ENCODE measurements at regions not wholly inside any gene's neighbourhood (a gene's known extent, or its start where the extent isn't known, plus 50 kb on each side); places are given as distances from the start of the nearest gene placed in this dataset.

DNA sequence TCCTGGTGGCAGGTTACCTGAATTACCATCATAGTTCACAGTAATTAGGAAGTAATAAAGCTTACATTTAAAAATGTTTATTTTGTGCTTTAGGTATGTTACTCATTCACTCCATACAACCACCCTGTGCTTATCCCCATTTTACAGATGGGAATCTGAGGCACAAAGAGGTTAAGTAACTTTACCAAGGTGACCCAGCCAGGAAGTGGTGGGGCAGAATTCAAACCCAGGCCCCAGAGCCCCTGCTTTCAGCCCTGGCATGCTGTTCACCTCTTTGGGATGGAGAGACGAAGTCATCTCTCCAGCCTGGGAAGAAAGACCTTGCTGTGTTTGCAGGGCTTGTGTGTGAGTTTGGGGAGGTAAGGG lies 285.6 kb upstream of the TPM1 start:
- no peak for DNase-seq
- Histone ChIP-seq H3K36me3 (peaks cover 1% of the 10 kb centered on the region), H3K4me3 (ENCODE audit: low read depth, low read length) (no peak overlapping the region), H3K9me3 (ENCODE audit: severe bottlenecking) (no peaks in the 10 kb centered on the region), H3K27me3 (ENCODE audit: insufficient read depth, low read depth, severe bottlenecking) (no peaks in the 10 kb centered on the region), H3K27ac (no peak overlapping the region)
- TF ChIP-seq, protein P1, sequence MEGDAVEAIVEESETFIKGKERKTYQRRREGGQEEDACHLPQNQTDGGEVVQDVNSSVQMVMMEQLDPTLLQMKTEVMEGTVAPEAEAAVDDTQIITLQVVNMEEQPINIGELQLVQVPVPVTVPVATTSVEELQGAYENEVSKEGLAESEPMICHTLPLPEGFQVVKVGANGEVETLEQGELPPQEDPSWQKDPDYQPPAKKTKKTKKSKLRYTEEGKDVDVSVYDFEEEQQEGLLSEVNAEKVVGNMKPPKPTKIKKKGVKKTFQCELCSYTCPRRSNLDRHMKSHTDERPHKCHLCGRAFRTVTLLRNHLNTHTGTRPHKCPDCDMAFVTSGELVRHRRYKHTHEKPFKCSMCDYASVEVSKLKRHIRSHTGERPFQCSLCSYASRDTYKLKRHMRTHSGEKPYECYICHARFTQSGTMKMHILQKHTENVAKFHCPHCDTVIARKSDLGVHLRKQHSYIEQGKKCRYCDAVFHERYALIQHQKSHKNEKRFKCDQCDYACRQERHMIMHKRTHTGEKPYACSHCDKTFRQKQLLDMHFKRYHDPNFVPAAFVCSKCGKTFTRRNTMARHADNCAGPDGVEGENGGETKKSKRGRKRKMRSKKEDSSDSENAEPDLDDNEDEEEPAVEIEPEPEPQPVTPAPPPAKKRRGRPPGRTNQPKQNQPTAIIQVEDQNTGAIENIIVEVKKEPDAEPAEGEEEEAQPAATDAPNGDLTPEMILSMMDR (IDR thresholded peaks at IDR 0.05; ENCODE audit: low read depth, low read length) = no peak

DNA sequence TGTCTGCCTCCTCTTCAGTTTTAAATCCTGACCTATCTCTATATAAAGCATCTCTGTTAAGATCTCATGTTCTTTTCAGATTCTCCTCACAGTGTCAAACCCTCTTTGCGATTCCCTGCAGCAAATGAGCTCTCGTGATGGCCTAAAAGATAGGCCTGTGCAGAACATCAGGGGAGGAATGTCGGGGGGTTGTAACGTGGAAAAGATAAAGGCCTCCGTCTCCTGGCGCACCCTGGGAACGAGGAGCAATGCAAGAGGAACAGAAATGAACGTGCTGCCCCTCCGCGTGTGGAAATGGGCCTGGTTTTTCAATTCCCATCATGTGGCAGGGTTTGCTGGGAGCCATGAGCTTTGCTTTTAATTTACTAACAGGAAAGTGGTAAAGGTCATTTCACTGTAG lies 285.0 kb upstream of the TPM1 start:
- no peak for DNase-seq
- Histone ChIP-seq H3K27ac (no peak overlapping the region), H3K9me3 (ENCODE audit: severe bottlenecking) (no peaks in the 10 kb centered on the region), H3K27me3 (ENCODE audit: insufficient read depth, low read depth, severe bottlenecking) (no peaks in the 10 kb centered on the region), H3K4me3 (ENCODE audit: low read depth, low read length) (no peak overlapping the region), H3K36me3 (peaks cover 6% of the 10 kb centered on the region)
- TF ChIP-seq, protein P1 (IDR thresholded peaks at IDR 0.05; ENCODE audit: low read depth, low read length) = no peak

DNA sequence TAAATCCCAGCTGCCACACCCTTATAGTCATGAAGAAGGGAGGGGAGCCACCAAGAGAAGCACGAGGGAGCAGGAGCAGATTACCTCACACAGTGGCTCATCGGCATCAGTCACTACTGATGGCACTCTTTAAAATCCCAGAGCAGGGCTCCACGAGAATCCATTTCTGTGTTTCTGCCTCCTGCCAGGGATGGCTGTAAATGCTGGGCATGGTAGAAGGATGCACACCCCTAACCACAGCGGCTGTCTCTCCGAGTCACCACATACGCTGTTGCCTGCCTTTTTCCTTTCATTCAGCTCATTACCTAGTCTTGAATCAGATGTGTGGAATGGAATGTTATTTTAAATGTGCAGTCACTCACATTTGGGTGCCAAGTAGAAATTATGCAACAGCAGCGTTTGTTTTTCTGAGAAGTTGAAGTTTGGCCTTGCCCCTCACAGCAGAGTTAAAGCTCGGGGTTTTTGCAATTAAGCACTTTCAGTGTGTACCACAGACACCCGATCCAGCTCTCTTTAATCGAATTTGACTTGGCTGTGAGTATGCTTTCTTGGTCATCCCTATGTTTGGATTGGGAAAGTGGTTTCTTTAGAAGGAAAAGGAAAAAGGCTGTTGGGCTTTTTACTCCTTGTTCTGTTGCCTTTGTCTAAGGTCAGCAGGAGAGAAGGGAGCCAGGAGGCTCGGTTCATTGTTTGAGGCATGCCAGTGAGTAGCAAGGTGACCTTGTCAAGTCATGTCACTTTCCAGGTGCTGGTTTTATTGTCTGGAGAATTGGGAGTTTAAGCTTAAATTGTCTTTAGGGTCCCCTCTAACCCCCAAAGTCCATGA lies 284.2 kb upstream of the TPM1 start:
- peaks cover 6% of the 10 kb centered on the region for H3K36me3 ChIP-seq
- H3K4me3 ChIP-seq (ENCODE audit: low read depth, low read length) = no peak overlapping the region
- TF ChIP-seq, protein P1 (IDR thresholded peaks at IDR 0.05; ENCODE audit: low read depth, low read length) = no peak
- DNase-seq = no peak
- H3K27ac ChIP-seq = no peak overlapping the region
- no peaks in the 10 kb centered on the region for H3K27me3 ChIP-seq (ENCODE audit: insufficient read depth, low read depth, severe bottlenecking)
- no peaks in the 10 kb centered on the region for H3K9me3 ChIP-seq (ENCODE audit: severe bottlenecking)

DNA sequence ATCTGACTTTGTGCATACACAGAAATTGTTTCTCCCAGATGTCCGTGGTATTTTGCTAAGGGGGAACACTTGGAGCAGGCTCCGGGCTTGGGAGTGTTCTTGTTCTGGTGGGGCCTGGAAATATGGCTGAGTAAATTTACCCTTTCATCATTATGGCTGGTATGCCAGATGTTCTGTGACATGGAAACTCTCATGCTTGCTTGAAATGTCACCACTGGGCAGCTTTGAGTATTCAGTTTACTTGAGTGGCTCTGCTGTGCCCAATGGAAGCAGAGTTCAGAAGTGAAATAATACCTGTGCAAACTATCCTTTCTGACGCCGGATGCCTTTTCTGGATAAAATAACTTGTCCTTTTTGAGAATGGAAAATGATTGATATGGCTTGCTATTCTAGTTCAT lies 283.6 kb upstream of the TPM1 start:
- H3K27ac ChIP-seq = no peak overlapping the region
- H3K4me3 ChIP-seq (ENCODE audit: low read depth, low read length) = no peak overlapping the region
- TF ChIP-seq, protein P1 (IDR thresholded peaks at IDR 0.05; ENCODE audit: low read depth, low read length) = no peak

DNA sequence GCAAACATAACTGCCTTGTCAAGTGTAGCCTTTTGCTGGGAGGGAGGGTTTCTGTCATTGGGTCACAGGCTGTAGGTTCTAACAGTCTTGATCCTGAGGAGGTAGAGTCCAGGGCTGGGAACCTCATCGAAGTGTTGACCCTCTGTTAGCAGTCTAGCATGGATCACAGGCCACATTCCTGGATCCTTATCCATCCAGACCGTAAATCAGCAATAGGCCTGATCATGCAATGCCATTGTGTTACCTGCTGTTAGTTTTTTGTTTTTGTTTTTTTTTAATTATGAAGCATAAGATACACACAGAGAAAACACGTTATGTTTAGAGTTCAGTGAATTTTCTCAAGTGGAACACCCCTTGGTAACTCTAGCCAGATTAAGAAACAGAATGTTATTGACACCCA lies 282.0 kb upstream of the TPM1 start:
- TF ChIP-seq, protein P1 (IDR thresholded peaks at IDR 0.05; ENCODE audit: low read depth, low read length) = no peak
- Histone ChIP-seq H3K36me3 (peaks cover 10% of the 10 kb centered on the region), H3K9me3 (ENCODE audit: severe bottlenecking) (no peaks in the 10 kb centered on the region), H3K27me3 (ENCODE audit: insufficient read depth, low read depth, severe bottlenecking) (no peaks in the 10 kb centered on the region), H3K4me3 (ENCODE audit: low read depth, low read length) (no peak overlapping the region), H3K27ac (no peak overlapping the region)
- no peak for DNase-seq

More for the DNA sequence above, 283.6 kb upstream of the TPM1 start:
- Histone ChIP-seq H3K36me3 (peaks cover 6% of the 10 kb centered on the region), H3K27me3 (ENCODE audit: insufficient read depth, low read depth, severe bottlenecking) (no peaks in the 10 kb centered on the region), H3K9me3 (ENCODE audit: severe bottlenecking) (no peaks in the 10 kb centered on the region)
- DNase-seq = no peak

DNA sequence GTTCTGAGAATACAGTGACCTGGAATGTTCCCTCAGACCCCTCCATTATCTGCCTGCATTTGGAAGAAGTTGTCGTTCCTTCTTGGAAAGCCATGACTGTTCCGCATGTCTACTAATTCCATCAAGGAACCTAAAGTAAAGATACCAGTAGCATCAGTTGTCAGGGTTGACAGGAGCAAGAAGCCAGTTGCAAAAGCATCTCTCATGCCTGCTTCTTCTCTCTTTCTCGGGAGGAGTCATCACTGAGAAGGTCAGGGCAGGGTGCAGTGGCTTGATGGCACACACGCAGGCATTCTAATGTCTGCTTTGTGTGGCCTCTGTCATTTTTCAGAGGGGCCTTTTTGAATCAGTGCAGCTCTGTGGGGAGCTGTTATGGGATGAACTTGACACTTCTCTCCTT lies 276.6 kb upstream of the TPM1 start:
- TF ChIP-seq, protein P1 (IDR thresholded peaks at IDR 0.05; ENCODE audit: low read depth, low read length) = no peak
- DNase-seq = no peak
- H3K27ac ChIP-seq = no peak overlapping the region
- H3K4me3 ChIP-seq (ENCODE audit: low read depth, low read length) = no peak overlapping the region
- no peaks in the 10 kb centered on the region for H3K9me3 ChIP-seq (ENCODE audit: severe bottlenecking)
- H3K27me3 ChIP-seq (ENCODE audit: insufficient read depth, low read depth, severe bottlenecking) = no peaks in the 10 kb centered on the region
- peaks cover 28% of the 10 kb centered on the region for H3K36me3 ChIP-seq

Data from WERI-Rb-1 (cell line).